ENCODE measurements at regions not wholly inside any gene's neighbourhood (a gene's known extent, or its start where the extent isn't known, plus 50 kb on each side); places are given as distances from the start of the nearest gene placed in this dataset.
A peak's percentile ranks its signal among the peaks of the same experiment; 100 is the strongest.
"Not testable (repeated sequence)": the region's sequence is repeated elsewhere in the genome, so short reads cannot be mapped to it uniquely, and the experiment has no call there.

DNA sequence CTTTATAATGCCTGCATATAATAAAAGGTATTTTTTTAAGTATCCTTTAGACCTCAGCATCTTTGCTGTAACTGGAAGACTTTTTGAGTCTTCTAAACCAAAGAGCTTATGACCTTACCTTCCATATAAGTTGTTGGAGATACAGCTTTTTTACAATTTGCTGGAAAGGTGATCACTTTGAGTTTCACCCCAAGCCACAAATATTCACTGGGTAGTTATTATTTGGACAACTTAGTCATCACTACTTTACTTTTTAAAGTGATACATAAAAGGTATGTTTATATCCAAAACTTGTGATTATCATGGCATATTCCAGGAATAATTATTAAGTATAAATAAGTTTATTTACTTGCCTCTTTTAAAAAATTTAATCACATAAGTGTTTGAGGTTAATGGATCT lies 246.7 kb upstream of the NRIP1 start:
- no peak for DNase-seq (ENCODE audit: low read depth in 2 of 2)

DNA sequence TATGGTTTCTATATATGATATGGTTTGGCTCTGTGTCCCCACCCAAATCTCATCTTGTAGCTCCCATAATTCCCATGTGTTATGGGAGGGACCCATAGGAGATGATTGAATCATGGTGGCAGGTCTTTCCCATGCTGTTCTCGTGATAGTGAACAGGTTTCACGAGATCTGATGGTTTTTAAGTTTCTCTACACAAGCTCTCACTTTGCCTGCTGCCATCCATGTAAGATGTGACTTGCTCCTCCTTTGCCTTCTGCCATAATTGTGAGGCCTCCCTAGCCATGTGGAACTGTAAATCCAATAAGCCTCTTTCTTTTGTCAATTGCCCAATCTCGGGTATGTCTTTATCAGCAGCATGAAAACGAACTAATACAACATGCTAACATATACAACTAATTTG lies 252.2 kb upstream of the NRIP1 start:
- not testable (repeated sequence) for DNase-seq (ENCODE audit: low read depth in 2 of 2)

DNA sequence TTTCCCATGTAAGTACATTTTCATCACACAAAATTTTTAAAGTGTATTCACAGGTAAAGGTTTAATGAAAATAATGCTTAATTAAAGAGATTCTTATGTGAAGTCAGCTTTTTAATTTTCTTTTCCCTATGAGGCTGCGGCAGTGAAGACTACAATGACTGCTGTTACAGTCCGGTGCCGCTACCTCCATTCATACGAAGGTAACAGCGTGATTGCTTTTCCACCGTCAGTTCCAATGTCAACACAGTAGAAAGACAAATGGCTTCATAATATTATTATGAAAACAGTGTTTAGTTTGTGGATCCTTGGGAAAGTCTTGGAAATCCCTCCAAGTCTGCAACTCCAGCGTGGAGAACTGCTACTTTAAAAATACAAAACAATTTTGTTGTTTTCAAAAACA lies 254.9 kb upstream of the NRIP1 start:
- DNase-seq (ENCODE audit: low read depth in 2 of 2): no peak

DNA sequence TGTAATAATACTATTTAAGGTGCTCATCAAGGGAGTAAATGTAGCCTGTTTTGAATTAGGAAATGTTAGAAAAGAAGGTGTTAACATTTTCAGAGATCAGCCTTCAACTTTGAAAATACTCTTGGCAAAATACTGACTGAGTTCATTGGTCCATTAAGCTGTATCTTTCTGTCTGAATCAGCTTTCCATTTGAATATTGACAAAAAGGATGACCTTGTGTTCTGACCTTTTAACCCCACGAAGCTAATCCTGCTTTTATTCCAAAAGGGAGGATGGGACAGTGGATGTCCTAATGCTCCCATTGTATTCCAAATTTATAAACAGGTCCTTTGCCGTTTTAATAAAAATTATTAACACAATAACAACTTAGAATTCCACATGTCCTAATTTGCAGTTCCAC lies 259.7 kb upstream of the NRIP1 start:
- DNase-seq (ENCODE audit: low read depth in 2 of 2): no peak

DNA sequence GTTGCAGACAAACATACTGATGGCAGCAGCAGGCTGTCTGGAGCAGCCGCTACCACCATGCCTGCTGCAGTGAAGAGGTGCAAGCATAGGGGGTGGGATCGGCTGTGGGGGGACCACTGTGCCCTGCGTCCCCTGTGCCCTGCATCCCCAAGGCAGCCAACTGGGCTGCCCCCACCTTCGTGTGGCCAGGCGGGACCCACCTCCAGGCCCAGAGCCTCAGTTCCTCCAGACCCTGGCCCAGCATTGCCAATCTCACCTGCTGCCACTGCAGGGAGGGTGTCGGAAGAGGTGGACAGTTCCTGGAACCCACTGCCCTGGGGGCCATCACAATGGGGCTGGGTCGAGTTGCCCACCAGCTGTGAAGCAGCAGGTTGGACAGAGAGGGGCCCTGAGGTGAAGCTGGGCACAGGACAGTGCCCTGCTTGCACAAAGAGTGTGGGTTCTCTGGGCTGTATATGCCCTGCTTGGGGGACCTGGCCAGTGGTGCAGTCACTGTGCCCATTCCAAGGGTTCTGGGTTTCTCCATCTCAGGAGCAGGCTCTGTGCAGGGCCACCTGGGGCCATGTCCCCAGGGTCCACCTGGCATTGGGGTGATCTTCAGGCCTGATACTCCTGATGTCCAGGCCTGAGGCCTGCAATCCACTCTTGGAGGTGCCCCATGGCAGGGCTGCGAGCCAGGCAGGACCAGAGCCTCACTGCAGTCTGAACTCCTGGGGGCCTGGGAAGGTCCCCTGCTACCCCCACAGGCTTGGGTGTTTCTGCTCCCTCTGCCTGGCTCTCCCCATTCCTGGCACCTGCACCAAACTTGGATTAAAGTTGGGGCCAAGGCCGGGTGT lies 261.4 kb upstream of the NRIP1 start:
- no peak for DNase-seq (ENCODE audit: low read depth in 2 of 2)

DNA sequence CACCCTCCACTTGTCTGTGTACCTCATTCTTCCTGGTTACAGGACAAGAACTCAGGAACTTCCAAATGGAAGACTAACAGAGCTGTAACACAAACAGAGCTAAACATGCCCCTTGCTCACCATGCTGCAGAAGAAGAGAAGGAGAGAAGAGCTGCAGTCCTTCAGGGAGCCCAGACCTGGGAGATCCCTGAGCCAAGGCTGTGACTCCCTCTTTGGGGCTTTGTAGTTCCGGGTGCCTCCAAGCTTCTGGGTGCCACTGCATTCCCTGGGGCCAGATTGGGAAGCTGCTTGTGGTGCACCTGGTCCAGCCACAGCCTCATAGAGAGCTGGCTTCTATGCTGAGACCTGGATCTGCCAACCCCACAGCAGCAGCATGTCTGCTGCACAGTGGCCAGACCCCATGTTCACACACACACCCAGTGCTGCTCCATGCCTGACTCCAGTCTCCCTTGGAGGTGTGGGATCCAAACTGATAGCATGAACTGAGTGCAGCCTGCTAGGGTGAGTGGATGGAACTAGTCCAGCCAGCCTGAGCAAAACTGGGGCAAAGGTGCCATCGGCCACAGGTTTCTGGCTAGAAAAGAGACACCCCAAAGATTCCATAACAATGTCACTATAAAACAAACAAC lies 263.0 kb upstream of the NRIP1 start:
- DNase-seq (ENCODE audit: low read depth in 2 of 2): no peak

DNA sequence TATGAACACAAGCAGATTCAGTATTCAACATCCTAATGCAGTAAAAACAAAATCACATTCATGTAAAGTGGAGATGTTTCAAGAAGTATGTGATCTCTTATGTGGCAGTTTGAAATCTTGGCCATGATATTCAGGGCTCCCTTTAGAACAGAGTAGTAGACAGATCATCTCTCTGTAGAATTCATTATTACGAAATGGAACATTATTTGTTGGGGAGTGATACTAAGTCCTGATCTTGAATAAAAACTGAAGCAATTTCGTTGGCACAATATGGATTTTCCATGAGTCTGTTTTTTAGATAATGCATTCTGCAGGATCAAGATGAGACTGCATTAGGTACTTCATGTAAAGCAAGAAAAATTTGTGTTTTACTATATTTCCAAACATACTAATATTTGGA lies 264.4 kb upstream of the NRIP1 start:
- DNase-seq (ENCODE audit: low read depth in 2 of 2): no peak

DNA sequence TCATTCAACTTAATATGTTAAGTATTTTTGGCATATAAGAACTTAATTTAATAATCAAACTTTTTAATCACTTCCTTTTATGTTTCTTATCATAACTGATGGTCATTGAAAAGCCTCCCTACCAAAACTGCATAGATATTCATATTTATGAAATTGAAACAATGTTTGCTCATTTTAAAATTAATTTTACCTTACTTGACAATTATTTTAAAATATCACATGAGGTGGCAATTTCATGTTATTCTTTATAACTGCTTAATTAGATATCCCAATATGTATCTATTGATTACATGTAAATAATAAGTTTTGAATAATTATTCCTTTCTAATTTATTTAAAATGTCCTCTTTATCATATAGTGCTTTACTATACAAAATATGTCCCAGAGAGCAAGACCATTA lies 266.1 kb upstream of the NRIP1 start:
- no peak for DNase-seq (ENCODE audit: low read depth in 2 of 2)

DNA sequence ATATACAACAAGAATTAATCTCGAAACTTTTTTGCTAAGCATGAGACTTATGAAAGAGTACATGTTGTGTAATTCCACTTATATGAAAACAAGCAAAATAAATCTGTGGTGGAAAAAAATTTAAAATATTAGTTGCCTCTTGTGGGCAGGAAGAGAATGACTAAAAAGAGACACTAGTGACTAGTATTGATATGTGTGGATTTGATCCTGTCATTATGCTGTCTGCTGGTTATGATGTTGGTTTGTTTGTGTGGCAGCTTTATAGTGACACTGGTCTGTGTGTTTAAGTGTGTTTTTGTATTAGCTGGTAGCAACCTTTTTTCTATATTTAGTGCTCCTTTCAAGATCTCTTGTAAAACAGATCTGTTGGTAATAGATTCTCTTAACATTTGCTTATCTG lies 267.8 kb upstream of the NRIP1 start:
- no peak for DNase-seq (ENCODE audit: low read depth in 2 of 2)

DNA sequence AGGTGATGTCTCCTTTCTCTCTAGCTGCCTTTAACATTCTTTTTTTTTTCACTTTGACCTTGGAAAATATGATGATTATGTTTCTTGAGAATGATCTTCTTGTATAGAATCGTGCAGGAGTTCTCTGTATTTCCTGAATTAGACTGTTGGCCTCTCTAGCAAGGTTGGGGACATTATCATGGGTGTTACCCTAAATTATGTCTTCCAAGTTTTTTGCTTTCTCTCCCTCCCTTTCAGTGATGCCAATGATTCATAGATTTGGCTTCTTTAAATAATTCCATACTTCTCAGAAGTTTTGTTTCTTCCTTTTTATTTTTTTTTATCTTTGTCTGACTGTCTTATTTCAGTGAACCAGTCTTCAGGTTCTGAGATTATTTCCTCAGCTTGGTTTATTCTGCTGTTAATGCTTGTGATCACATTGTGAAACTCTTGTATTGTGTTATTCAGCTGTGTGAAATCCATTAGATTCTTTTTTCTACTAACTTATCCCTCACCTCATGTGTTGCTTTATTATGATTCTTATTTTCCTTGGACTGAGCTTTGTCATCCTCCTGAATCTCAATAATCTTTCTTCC lies 268.4 kb upstream of the NRIP1 start:
- no peak for DNase-seq (ENCODE audit: low read depth in 2 of 2)

DNA sequence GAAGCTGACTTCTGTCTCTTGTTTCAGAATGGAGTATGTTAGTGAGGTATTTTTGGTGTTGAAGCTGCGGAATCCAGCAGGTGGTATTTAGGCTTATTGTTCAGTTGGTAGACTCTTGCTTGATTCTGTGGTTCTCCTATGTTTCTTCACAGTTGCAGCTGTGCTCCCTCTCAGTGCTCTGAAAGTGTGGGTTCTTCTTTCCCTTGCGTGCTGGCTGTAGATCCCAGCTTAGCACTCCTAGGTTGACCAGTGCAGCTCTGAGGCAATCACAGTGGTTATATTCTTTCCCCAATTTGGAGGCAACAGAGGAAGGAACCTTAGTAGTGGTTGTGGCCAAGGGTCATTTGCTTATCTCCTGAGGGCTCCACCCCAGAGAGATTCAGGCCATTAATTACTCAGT lies 269.2 kb upstream of the NRIP1 start:
- DNase-seq (ENCODE audit: low read depth in 2 of 2): no peak

DNA sequence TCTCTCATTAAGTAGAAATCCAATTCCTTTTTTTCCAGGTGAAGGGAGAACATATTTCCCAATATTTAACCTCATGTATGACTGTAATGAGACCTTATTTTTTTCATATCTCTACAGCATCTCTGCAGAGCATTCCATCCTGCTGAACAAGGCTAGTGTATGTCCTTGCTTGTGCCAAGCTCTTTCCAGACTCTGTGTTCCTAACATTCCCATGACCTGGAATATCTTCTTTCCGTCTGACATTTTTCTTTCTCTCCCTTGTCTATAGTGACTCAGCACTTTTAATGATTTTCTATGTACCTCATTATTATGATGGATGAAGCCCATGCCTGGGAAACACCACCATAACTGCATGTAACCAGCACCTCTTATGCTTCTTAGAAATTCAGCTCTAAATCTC lies 278.3 kb upstream of the NRIP1 start:
- DNase-seq (ENCODE audit: low read depth in 2 of 2): peak; percentile 30

DNA sequence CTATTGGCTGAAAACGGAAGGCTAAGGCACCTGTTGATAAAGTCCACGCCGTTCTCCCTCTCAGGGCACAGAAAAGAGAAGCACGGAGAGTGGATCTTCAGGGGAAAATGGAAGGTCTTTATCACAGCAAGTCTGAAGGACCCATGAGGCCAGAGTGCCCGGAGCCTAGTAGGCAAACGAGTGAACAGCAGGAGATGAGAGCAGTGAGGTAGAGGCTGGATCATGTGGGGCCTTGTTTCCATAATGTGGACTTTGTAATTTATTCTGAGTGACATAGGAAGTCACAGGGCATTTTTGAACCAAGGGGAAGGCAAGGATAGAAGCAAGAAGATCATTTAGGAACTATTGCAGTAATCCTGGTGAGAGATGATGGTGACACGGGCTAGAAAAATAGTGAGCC lies 287.2 kb upstream of the NRIP1 start:
- DNase-seq (ENCODE audit: low read depth in 2 of 2): no peak

DNA sequence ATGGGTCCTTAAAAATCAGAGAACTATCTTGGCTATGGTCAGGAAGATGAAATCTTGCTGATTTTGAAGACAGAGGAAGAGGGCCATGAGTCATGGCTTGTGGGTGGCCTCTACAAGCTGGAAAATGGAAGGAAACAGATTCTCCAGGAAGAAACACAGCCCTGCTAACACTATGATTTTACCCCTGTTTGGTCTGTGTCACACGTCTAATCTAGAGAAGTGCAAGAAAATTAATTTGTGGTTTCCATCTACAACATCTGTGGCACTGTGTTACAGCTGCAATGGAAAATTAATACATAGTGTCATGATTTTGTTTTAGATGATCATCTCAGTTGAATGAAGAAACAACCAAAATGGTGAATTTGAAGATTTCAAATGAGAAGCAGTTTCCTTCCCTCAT lies 288.7 kb upstream of the NRIP1 start:
- no peak for DNase-seq (ENCODE audit: low read depth in 2 of 2)

DNA sequence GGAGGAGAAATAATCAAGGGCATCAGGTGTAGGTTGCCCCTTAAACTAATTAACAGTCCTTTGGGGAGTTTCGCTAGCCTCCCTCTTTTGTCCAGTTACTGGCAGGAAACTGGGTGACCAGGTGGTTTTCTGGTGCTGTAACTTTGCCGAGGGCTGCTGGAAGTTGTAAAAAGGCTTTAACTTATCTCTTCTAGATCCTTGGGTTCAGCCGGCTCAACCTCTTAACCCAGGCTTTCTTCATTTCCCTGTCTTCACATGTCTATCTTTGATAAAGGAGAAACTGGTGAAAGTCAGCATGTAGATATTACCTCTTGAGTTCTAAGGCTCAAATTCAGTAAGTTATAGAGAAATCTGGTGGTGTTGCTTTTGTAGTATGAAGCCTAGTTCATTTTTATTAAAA lies 289.7 kb upstream of the NRIP1 start:
- DNase-seq (ENCODE audit: low read depth in 2 of 2): no peak

DNA sequence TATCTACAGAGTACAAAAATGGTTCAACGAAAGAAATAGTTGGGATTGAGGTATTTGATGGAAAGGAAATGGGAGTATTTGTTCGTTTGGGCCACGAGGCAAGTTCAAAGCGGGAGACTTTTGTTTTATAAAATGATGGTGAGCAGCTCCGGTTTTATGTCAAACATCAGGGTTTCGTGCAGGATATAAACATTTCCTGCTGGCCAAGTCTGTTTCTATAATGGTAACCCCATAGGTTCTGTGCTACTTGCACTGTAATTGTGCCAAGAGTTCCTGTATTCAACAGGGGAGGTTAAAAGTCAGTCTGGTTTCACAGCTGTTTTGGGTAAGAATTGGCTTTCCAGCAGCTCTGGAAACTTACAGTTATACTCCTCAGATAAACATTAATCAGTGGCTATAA lies 290.3 kb upstream of the NRIP1 start:
- no peak for DNase-seq (ENCODE audit: low read depth in 2 of 2)

DNA sequence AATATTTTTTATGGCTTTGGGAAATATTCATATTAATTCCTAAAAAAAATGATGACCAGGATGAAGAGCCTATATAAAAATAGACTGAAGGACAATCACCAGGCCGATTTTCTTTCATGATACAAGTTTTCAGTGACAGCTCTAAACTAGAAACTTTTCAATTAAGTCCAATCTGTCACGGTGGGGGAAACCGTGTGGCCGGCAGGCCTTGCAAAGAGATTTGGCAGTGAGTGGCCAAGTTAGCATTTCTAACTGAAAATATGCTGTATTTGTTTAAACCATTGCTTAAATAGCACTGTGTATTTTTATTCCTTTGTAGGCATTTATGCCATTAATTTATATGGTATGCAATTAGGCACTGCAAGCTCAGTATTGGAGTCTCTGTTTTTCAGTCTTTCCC lies 294.5 kb upstream of the NRIP1 start:
- no peak for DNase-seq (ENCODE audit: low read depth in 2 of 2)

DNA sequence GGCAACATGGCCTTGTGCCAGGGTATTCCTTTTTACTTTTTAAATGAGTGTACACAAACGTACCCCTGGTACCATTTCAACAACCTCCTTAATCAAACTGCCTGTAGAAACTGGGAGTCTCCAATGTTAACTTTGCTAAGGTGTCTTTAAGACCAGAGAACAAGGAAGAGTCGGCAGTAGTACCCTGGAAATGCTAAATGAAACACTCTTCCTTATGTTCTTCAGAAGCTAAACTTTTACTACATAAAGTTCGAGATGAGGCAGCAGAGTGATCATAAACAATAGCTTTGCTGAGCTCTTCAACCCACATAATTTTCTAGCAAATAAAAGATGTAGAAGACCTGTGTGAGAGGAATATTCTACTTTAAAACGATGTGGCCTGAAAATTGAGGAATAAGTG lies 297.7 kb upstream of the NRIP1 start:
- no peak for DNase-seq (ENCODE audit: low read depth in 2 of 2)

DNA sequence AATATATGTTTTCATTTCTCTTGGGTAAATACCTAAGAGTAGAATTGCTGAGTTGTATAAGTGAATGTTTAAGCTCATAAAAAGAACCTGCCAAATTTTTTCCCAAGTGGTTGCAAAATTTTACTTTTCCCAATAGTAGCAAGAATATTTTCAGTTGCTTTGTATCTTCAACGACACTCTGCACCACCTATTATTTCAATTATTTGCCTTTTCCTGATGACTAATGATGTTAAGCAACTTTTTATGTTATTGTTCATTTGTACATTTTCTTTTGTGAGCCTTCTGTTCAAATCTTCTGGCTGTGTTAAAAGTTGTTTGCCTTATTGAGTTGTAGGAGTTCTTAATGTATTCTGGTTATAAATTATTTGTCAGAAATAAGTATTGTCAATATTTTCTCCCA lies 299.1 kb upstream of the NRIP1 start:
- DNase-seq (ENCODE audit: low read depth in 2 of 2): no peak

DNA sequence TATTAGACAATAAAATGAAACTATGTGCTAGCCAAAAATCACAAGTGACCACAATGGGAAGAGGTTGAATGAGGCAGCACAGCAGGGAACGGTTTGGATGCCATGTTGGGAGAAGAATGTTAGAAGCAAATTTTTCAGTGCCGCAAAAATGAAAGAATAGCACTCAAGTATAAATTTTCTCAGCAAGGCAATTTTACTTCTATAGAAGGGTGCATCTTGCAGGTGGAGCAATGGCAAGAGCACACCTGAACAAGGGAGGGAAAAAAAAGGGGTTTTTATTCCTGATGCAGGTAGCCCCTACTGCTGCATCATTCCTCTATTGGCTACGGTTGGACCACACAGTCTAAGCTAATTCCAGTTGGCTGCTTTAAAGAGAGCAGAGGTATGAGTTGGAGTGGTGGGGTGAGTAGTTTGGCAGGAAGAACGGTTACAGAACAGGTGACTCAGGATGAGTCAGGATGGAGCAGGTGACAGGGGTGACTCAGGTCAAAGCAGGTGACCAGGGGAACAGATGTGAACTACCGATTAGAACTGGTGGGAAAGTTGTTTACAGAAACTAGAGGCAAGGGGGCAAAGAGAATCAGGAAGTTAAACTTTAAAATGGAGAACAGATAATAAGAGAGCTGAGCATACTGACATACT lies 301.1 kb upstream of the NRIP1 start:
- no peak for DNase-seq (ENCODE audit: low read depth in 2 of 2)

DNA sequence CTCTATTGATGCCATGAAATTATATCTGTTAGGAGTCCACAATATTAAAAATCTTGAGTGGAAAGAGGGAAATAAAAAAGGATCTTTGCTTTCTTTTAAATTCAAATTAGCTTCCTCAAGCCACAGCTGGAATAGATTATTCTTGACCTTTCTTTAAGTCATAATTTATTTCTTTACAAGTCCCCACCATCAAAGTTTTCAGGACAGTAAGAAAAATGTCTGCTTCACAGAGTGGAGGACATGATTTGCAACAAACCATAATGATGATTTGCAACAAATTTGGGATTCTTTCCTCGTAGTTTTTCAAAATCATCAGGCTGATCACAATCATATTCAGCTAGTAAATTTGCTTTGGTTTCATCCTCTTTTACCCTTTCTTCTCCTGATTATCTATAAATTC lies 301.8 kb upstream of the NRIP1 start:
- DNase-seq (ENCODE audit: low read depth in 2 of 2): no peak

DNA sequence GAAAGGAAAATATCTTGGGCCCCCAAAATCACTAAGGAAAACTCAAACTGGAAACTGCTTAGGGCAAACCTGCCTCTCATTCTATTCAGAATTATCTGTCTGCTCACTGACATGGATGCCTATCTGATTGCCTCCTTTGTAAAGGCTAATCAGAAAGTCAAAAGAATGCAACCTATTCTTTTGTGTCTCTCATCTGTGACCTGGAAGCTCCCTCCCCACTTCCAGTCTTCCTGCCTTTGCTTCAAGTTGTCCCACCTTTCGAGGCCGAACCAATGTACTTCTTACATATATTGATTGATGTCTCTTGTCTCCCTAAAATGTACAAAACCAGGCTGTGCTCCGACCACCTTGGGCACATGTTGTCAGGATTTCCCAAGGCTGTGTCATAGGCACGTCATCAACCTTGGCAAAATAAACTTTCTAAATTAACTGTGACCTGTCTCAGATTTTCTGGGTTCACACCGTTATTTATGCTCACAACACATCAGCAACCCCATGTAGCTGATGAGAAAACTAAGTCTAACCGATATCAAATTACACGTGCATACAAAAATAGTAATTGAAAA lies 302.3 kb upstream of the NRIP1 start:
- DNase-seq (ENCODE audit: low read depth in 2 of 2): no peak

Data from fibroblast of skin of left biceps (primary cell).